ENCODE measurements at regions not wholly inside any gene's neighbourhood (a gene's known extent, or its start where the extent isn't known, plus 50 kb on each side); places are given as distances from the start of the nearest gene placed in this dataset.
"Not testable (repeated sequence)": the region's sequence is repeated elsewhere in the genome, so short reads cannot be mapped to it uniquely, and the experiment has no call there.

DNA sequence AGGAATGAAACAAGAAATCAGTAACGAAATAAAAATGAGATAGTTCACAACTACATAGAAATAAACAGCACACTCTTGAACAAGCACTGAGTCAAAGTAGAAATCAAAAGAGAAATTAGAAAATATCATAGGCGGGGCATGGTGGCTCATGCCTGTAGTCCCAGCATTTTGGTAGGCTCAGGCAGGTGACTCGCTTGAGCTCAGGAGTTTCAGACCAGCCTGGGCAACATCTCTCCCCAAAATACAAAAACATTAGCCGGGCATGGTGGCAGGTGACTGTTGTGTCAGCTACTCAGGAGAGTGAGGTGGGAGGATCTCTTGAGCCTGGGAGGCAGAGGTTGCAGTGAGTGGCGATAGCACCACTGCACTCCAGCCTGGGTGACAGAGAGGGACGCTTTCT, 714.4 kb downstream of the GLUD2 start:
- no peak for DNase-seq (ENCODE audit: low read depth, low spot score)
- H3K4me3 ChIP-seq (ENCODE audit: low read length), result no peak overlapping the region

DNA sequence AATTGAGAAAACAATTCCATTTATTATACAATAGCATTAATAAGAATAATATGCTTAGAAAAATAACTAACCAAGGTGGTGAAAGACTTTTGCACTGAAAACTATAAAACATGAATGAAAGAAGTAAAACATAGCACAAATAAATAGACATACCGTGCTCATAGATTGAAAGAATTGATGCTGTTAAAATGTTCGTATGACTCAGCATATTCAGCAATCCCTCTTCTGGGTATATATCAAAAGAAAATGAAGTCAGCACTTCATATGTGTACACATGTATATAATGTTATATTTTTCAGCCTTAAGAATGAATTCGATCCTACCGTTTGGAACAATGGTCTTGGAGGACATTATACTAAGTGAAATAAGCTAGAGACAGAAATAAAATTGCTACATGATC, 716.3 kb downstream of the GLUD2 start:
- H3K4me3 ChIP-seq (ENCODE audit: low read length), result no peak overlapping the region
- DNase-seq (ENCODE audit: low read depth, low spot score), result no peak

DNA sequence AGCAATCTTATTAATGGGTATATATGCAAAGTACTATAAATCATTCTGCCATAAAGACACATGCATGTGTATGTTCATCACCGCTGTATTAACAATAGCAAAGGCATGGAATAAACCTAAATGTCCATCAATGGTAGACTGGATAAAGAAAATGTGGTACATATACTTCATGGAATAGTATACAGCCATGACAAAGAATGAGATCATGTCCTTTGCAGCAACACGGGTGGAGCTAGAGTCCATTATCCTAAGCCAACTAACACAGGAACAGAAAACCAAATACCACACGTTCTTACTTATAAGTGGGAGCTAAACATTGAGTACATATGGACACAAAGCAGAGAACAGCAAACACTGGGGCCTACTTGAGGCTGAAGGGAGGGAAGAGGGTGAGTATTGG, 720.8 kb downstream of the GLUD2 start:
- DNase-seq (ENCODE audit: low read depth, low spot score), result not testable (repeated sequence)

DNA sequence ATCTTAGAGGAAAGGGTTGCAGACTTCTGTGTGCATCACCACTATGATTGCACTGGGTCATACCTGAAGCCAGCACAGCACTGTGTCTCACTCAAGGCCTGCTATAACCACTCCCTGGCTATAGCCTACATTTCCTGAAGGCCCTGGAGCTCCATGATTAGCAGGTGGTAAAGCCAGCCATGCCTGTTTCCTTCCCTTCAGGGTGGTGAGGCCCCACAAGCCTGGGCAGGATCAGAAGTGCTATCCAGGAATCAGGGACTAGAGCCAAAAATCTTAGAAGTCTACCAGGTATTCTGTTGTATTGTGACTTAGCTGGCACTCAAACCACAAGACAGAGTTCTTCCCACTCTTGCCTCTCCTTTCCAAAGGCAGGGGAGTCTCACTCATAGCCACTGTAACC, 734.6 kb downstream of the GLUD2 start:
- no peak overlapping the region for H3K4me3 ChIP-seq (ENCODE audit: low read length)
- no peak for DNase-seq (ENCODE audit: low read depth, low spot score)

More for the DNA sequence above, 720.8 kb downstream of the GLUD2 start:
- not testable (repeated sequence) for H3K4me3 ChIP-seq (ENCODE audit: low read length)

DNA sequence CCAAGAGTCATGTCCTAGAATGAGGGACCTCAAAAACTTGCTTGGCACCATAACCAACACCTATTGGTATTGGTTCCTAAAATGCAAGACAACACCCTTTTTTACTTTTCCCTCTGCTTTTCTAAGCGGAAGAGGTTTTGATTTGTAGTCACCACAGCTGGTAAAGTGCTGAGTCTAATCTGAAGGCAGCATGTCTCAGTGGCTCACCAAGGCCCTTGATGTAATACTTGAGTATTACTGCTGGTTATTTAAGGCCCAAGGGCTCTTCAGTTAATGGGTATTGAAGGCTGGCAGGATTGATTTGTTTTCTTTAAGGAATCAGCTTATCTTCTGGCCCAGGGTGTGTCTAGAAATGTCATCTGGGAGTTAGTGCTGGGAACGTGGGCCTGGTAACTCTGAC, 735.1 kb downstream of the GLUD2 start:
- no peak overlapping the region for H3K4me3 ChIP-seq (ENCODE audit: low read length)
- DNase-seq (ENCODE audit: low read depth, low spot score), result no peak

DNA sequence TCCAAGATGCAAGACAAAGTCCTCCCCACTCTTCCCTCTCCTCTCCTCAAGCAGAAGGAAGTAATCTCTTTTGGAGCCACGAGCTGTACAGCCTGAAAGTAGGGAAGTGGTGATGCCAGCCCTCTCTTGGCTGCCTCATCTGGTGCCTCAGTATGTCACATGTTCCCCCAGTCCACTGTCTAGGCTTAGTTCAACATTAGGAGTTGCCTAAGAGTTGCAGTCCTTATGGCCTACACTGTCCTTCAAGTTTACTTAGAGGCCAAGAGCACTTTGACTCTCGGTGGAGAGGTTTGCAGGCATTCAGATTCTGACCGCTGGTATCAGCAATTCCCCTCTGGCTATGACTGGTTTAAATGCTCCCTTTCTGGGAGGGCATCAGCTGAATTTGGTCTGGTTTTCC, 735.6 kb downstream of the GLUD2 start:
- no peak for DNase-seq (ENCODE audit: low read depth, low spot score)
- no peak overlapping the region for H3K4me3 ChIP-seq (ENCODE audit: low read length)

DNA sequence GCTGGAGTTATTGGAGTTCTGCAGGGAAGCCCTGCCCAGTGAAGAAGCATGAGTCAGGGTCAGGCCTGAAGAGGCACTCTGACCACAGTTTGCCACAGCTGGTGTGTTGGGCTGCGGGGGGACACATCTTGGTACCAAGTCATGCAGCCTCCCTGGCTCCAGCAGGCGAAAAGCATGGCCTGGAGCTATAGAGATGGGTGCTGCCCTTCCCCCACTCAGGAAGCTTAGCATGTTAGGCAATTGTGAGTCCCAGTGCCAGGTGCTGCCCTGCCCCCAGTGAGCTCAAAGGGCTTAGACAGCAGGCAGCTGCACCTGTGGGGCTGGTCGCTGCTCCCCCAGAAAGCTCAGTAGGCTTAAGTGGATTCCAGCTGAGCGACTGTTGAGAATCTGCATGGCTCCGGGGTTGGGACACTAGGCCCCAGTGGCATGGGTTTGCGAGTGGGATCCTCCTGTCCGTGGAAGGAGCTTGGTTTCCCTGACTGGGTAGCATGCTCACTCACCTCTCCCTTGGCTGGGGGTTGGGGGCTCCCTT, 755.5 kb downstream of the GLUD2 start:
- peak; percentile 6 for DNase-seq (ENCODE audit: low read depth, low spot score)
- H3K4me3 ChIP-seq (ENCODE audit: low read length), result no peak overlapping the region

DNA sequence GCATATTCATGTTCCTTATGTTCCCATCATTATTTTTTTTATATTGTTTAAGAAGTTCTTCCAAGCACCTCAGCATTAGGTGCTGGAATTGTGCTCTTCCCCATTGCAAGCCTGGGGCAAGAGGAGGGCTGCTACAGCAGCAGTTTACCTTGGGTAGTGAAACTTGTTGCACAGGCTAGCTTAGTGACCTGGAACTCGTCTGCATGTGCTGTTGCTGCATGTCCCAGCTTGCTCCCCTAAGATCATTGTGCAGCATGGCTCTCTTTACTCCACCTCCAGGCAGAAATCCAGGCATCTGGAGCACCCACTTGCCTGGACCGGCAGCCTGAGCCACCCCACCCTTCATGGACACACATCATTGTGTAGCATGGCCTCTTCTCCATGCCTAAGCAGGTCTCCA, 776.0 kb downstream of the GLUD2 start:
- H3K4me3 ChIP-seq (ENCODE audit: low read length), result no peak overlapping the region
- no peak for DNase-seq (ENCODE audit: low read depth, low spot score)

DNA sequence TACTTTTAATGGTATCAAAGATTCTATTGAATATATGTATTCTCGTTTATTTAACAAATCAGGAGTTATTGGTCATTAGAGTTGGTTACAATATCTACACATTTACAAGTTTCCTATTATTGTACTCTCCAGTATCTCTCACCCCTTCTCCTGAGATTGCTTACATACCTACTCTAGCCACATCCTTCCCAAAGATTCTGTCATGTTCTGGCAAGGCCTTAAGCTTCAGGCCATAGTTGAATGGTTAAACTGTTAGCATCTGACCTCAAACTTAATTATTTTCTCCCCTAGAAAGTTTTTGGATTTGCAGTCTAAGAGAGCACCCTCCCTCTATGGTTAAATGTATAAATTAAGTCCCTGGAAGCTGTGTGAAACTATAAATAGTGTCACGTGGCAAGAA, 784.2 kb downstream of the GLUD2 start:
- no peak overlapping the region for H3K4me3 ChIP-seq (ENCODE audit: low read length)
- no peak for DNase-seq (ENCODE audit: low read depth, low spot score)

DNA sequence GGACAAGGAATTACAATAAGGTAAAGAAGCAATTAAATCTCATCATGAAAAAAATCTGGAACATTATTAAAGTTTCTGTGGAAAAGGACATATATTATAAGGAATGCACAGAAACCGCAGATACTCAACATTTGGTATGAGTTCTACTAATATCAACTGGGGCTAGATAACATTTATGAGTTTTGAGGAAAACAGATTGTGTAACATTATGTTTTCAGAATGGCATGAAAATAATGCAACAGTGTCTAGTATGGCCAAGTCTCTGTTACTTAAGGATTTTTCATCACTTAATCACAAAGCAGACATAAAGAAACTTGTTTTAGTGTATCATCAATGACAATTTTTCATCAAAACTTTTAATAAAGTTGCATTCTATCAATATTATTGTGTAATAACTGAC, 785.0 kb downstream of the GLUD2 start:
- no peak overlapping the region for H3K4me3 ChIP-seq (ENCODE audit: low read length)
- no peak for DNase-seq (ENCODE audit: low read depth, low spot score)

DNA sequence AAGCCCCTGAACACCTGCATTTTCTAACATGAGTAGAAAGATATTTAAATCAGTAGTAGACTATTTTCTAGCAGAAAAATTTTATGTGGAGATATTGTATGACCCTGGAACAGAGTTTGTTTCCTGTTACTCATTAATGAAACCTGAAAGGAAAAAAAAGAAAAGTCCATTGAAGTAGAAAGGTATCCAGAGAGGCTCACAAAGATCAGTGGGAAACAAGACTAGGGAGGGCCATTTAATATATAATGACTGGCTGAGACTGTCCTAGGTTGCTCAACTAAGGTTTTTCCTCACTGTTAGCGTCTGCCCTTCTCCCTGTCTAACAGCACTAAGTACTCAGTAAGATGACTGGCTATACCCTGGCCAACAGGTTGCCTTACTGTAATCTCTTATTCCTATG, 788.6 kb downstream of the GLUD2 start:
- no peak overlapping the region for H3K4me3 ChIP-seq (ENCODE audit: low read length)
- no peak for DNase-seq (ENCODE audit: low read depth, low spot score)

DNA sequence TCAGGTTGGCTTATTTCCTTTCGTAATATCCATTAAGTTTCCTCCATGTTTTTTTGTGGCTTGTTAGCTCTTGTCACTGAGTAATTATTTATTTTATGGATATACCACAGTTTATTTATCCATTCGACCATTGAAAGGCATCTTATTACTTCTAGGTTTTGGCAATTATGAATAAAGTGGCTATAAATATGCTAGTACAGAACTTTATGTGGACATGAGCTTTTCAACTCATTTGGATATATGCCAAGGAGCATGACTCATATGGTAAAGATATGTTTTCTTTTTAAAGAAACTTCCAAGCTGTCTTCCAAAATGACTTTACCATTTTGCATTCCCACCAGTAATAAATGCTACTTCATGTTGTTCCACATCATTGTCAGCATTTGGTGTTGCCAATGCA, 803.6 kb downstream of the GLUD2 start:
- DNase-seq (ENCODE audit: low read depth, low spot score), result no peak

DNA sequence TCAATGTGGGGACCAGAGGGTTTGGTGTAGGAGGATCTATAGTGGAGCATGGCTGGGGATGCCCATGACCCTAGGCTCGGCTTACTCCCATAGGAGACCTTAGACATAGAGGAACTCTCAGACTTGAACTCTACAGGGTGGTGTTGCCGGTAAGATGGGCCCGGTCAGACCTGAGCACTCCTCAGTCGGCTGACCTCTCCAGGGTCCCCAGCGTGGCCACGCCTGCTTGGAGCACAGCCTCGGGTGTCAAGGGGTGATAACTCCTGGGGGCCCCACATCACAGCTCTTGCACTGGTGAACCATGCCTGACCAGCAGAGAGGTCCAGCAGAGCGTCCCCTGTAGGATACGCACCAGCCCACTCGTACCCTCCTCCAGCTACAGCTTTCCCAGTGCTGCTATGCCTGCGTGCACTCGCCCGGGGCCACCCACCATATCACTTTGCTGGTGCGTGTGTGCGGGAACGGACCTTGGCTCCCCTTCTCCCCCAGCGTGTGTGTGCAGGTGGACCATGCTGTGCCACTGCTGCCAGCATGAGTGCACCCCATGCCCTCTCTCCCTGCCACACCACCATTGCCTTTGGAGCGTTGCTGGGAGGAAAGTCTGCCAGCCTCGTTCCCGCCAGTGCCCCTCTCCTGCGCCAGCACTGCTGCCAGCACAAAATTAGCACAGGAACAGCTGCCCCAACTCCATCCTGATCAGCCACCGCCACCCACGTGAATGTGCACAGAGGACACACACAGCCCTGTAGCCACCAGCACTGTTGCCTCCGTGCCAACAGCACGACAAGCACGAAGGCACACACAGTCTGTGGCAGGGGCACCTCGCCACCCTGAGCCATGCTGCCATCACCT, 806.6 kb downstream of the GLUD2 start:
- H3K4me3 ChIP-seq (ENCODE audit: low read length), result no peak overlapping the region
- no peak for DNase-seq (ENCODE audit: low read depth, low spot score)

More for the DNA sequence above, 803.6 kb downstream of the GLUD2 start:
- H3K4me3 ChIP-seq (ENCODE audit: low read length), result no peak overlapping the region

DNA sequence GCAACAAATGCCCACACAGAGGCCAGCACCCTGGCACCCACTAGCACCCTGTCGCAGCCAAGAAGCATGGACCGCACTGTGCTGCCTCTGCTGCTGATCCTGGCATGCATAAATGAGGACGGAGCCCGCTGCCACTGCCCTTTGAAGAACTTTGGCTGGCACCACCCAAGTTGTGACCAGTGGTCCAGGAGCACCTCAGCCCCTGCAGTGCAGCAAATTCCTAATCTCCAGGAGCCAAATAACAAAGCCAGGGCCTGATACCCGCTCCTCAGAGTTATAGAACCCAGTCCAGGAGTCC, 807.2 kb downstream of the GLUD2 start:
- no peak for DNase-seq (ENCODE audit: low read depth, low spot score)
- H3K4me3 ChIP-seq (ENCODE audit: low read length), result no peak overlapping the region

DNA sequence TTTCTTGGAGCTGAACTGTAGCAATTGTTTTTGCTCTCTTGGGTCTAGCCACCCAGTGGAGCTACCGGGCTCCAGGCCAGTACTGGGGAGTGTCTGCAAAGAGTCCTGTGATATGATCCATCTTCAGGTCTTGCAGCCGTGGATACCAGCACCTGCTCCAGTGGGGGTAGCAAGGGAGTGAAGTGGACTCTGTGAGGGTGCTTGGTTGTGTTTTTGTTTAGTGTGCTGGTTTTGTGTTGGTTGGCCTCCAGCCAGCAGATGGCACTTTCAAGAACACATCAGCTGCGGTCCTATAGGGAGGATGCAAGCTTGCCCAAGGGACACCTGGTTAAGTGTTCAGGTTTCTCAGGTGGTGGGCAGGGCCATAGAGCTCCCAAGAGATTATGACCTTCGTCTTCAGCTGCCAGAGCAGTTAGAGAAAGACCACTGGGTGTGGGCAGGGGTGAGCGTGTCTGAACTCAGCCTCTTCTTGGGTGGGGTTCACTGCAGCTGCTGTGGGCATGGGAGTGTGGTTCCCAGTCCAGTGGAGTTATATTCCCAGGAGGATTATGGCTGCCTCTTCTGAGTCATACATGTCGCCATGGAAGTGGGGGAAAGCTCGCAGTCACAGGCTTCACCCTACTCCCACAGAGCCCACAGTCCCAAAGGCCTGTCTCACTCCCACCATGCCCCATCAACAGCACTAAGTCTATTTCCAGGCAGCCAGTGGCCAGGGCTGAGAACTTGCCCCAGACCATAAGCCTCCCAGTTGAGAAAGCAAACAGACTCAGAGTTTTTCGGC, 811.6 kb downstream of the GLUD2 start:
- H3K4me3 ChIP-seq (ENCODE audit: low read length), result no peak overlapping the region
- no peak for DNase-seq (ENCODE audit: low read depth, low spot score)

DNA sequence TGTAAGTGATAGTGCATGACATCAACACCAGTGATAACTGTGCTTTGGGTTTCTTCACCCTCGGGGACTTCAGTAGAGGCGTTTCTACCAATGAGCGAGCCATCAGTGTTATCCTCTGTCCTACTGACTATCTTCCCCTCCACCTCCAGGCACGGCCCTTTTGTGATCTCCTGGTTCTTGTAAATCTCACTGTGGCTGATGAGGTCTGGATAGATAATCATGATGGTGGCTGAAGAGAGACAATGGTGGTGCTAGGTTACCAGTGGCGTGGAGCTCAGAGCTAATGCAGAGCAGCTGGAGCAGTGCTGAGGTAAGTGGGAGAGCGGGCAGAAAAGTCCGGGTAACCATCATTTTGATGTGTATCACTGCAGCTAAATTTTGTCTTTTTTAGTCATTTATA, 816.6 kb downstream of the GLUD2 start:
- DNase-seq (ENCODE audit: low read depth, low spot score), result no peak
- H3K4me3 ChIP-seq (ENCODE audit: low read length), result no peak overlapping the region

DNA sequence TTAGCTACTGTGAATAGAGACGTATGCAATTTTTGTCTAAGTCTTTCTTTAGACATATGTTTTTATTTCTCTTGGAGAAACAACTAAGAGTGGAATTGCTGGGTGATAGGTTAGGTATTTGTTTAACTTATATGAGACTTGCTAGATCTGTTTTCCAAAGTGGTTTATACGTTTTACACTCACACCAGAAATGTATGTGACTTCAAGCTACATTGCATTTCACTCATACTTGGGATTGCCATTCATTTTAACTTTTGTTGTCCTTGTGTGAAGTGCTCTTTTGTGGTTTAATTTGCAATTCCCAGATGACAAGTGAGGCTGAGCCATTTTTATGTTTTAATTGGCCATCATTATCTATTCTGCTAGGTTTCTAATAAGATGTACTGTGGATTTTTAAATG, 817.2 kb downstream of the GLUD2 start:
- H3K4me3 ChIP-seq (ENCODE audit: low read length), result no peak overlapping the region
- no peak for DNase-seq (ENCODE audit: low read depth, low spot score)

DNA sequence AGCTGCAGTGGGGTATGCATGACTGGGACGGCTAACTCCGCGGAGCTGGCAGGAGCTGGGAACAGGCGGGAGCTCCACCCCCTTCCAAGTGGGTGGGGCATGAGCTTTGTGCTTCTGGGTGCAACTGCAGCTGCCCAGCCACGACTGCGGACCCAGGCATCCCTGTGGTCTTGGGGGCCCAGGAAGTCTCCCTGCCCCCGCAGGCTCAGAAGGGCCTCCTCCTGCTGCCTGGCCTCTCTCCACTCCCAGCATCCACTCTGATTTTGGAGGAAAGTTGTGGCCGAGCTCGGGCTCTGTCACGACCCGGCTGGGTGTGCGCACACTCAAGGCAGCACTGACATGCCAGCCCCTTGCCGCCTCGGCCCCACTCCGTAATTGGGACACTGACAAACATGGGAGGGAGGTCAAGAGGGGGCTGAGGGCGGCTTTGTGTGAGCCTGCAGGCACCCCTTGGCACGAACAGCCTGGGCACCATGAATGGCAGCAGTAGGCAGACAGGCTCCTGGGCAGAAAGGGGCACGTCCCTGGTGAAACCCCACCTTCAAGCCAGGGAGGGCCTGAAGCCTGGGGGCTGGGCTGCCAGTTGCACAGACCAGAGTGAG, 822.6 kb downstream of the GLUD2 start:
- H3K4me3 ChIP-seq (ENCODE audit: low read length), result no peak overlapping the region
- DNase-seq (ENCODE audit: low read depth, low spot score), result no peak

DNA sequence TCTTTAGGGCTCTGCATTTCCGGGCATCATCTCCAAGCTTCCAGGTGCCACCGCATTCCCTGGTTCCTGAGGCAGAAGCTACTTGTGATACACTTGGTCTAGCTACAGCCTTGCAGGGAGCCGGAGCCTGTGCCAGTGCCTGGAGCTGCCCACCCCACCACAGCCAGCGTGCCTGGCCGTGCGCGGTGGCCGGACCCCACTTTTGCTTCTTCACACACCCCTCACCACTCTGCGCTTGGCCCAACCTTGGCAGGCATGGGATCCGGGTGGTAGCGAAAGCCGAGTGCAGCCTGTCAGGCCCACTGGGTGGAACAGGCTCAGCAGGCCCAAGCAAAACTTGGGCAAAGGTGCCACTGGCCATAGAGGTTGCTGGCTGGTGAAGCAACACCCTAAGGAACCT, 823.7 kb downstream of the GLUD2 start:
- no peak for DNase-seq (ENCODE audit: low read depth, low spot score)
- no peak overlapping the region for H3K4me3 ChIP-seq (ENCODE audit: low read length)

DNA sequence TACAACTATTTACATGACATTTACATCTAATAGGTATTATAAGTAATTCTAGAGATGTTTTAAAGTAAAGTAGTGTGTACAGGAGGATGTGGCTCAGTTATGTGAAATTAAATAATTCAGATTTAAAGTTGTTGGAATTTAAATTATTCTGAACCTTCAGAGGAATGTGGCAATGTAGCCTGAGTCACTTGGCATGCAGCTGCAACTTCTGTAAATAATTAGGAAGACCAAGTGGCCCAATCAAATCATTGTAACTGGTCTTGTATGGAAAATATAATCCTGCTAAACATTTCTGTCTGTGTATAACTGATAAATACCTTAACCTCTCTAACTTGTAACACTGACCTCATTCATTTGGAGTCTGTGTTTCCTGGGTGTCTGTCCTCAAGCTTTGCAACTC, 828.9 kb downstream of the GLUD2 start:
- no peak for DNase-seq (ENCODE audit: low read depth, low spot score)

More for the DNA sequence above, 828.9 kb downstream of the GLUD2 start:
- H3K4me3 ChIP-seq (ENCODE audit: low read length), result no peak overlapping the region

Measured in Jurkat, Clone E6-1 (cell line).